ENCODE measurements at regions not wholly inside any gene's neighbourhood (a gene's known extent, or its start where the extent isn't known, plus 50 kb on each side); places are given as distances from the start of the nearest gene placed in this dataset.

DNA sequence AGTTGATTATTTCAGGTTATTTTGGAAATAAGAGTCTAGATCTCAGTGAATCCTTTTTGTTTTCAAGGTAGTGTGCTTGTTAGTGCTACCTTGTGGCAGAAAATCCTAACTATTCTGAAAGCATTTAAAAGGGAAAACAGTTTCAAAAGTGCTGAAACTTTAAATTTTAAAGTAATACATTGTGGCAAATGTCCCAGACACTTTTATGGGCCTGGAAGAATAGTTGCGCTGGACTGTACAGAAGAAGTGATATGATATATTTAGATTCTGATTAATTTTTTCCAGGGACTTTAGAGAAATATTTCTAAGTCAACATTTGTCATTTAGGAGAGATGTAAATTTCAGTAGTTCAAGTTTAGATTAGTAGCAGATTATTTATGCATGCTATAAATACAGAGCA, 96.7 kb upstream of the BMP5 start:
- H3K4me1 ChIP-seq (ENCODE audit: low read length): no peaks in the 10 kb centered on the region
- H3K9me3 ChIP-seq (ENCODE audit: insufficient read depth, low read length): no peaks in the 10 kb centered on the region
- no peaks in the 10 kb centered on the region for H3K79me2 ChIP-seq (ENCODE audit: low read length)
- H4K20me1 ChIP-seq (ENCODE audit: insufficient read depth, low read length): no peaks in the 10 kb centered on the region
- H3K4me3 ChIP-seq (ENCODE audit: low read length): no peak overlapping the region
- no peaks in the 10 kb centered on the region for H3K36me3 ChIP-seq (replicated peaks; ENCODE audit: low read depth, low read length)
- H3K27ac ChIP-seq (ENCODE audit: low read length): no peak overlapping the region
- no peak for TF ChIP-seq EZH2phosphoT487 (IDR thresholded peaks at IDR 0.05; ENCODE audit: low read depth)
- TF ChIP-seq, protein P1, sequence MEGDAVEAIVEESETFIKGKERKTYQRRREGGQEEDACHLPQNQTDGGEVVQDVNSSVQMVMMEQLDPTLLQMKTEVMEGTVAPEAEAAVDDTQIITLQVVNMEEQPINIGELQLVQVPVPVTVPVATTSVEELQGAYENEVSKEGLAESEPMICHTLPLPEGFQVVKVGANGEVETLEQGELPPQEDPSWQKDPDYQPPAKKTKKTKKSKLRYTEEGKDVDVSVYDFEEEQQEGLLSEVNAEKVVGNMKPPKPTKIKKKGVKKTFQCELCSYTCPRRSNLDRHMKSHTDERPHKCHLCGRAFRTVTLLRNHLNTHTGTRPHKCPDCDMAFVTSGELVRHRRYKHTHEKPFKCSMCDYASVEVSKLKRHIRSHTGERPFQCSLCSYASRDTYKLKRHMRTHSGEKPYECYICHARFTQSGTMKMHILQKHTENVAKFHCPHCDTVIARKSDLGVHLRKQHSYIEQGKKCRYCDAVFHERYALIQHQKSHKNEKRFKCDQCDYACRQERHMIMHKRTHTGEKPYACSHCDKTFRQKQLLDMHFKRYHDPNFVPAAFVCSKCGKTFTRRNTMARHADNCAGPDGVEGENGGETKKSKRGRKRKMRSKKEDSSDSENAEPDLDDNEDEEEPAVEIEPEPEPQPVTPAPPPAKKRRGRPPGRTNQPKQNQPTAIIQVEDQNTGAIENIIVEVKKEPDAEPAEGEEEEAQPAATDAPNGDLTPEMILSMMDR (IDR thresholded peaks at IDR 0.05; ENCODE audit: low read depth, low read length): no peak
- H3K4me2 ChIP-seq (ENCODE audit: low read length): no peak overlapping the region
- no peak overlapping the region for H3K9ac ChIP-seq (ENCODE audit: low read length)
- no peaks in the 10 kb centered on the region for H3K27me3 ChIP-seq (ENCODE audit: low read depth, low read length)
- no peak overlapping the region for H2AFZ ChIP-seq (ENCODE audit: low read depth, low read length)

DNA sequence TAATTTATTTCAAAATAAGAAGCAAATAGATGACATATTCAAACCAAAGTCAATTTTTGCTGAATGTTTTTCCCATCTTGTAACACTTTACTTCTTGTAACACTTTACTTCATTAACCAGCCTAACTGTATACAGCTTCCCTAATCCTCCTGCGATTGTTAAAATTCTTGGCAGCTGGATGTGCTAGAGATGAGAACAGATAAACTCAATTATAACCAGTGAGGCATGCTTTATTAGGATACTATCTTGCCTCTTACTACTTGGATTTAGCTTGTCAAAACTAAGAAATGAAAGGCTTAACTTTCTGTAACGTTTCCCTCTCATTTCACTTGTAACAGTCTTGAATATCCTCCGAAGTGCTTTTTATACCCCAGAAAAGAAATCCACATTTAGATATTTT, 94.1 kb upstream of the BMP5 start:
- H3K4me2 ChIP-seq (ENCODE audit: low read length): no peak overlapping the region
- H3K4me3 ChIP-seq (ENCODE audit: low read length): no peak overlapping the region
- no peak overlapping the region for H3K9ac ChIP-seq (ENCODE audit: low read length)
- H3K27ac ChIP-seq (ENCODE audit: low read length): no peak overlapping the region
- TF ChIP-seq, protein P1 (IDR thresholded peaks at IDR 0.05; ENCODE audit: low read depth, low read length): no peak
- TF ChIP-seq EZH2phosphoT487 (IDR thresholded peaks at IDR 0.05; ENCODE audit: low read depth): no peak
- H3K79me2 ChIP-seq (ENCODE audit: low read length): no peaks in the 10 kb centered on the region
- H3K4me1 ChIP-seq (ENCODE audit: low read length): no peaks in the 10 kb centered on the region
- H4K20me1 ChIP-seq (ENCODE audit: insufficient read depth, low read length): no peaks in the 10 kb centered on the region
- no peaks in the 10 kb centered on the region for H3K9me3 ChIP-seq (ENCODE audit: insufficient read depth, low read length)
- H3K36me3 ChIP-seq (replicated peaks; ENCODE audit: low read depth, low read length): no peaks in the 10 kb centered on the region
- H3K27me3 ChIP-seq (ENCODE audit: low read depth, low read length): no peaks in the 10 kb centered on the region
- no peak overlapping the region for H2AFZ ChIP-seq (ENCODE audit: low read depth, low read length)

DNA sequence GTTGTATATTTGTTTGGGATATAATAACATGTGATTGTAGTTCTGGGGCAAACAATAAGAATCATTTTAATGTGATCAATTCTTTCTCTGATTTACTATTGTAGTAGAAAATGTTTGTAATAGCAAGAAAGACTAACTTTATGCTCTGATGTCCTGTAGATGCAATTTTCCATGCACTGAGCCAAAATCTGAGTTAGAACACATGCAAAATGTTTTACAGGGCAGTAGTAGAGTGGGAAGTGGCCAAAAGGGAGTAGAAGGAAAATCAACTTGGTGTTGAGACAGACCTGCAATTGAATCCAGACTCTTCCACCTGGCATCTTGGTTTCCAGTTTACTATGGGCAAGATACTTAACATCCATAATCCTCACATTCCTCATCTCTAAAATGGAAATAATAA, 93.5 kb upstream of the BMP5 start:
- no peak overlapping the region for H3K4me3 ChIP-seq (ENCODE audit: low read length)
- H3K79me2 ChIP-seq (ENCODE audit: low read length): no peaks in the 10 kb centered on the region
- TF ChIP-seq, protein P1 (IDR thresholded peaks at IDR 0.05; ENCODE audit: low read depth, low read length): no peak
- no peak for TF ChIP-seq EZH2phosphoT487 (IDR thresholded peaks at IDR 0.05; ENCODE audit: low read depth)
- no peak overlapping the region for H3K27ac ChIP-seq (ENCODE audit: low read length)
- no peak overlapping the region for H3K4me2 ChIP-seq (ENCODE audit: low read length)
- no peaks in the 10 kb centered on the region for H4K20me1 ChIP-seq (ENCODE audit: insufficient read depth, low read length)
- H3K9me3 ChIP-seq (ENCODE audit: insufficient read depth, low read length): no peaks in the 10 kb centered on the region
- no peak overlapping the region for H3K9ac ChIP-seq (ENCODE audit: low read length)
- no peak overlapping the region for H2AFZ ChIP-seq (ENCODE audit: low read depth, low read length)
- H3K27me3 ChIP-seq (ENCODE audit: low read depth, low read length): no peaks in the 10 kb centered on the region
- no peaks in the 10 kb centered on the region for H3K36me3 ChIP-seq (replicated peaks; ENCODE audit: low read depth, low read length)
- no peaks in the 10 kb centered on the region for H3K4me1 ChIP-seq (ENCODE audit: low read length)

DNA sequence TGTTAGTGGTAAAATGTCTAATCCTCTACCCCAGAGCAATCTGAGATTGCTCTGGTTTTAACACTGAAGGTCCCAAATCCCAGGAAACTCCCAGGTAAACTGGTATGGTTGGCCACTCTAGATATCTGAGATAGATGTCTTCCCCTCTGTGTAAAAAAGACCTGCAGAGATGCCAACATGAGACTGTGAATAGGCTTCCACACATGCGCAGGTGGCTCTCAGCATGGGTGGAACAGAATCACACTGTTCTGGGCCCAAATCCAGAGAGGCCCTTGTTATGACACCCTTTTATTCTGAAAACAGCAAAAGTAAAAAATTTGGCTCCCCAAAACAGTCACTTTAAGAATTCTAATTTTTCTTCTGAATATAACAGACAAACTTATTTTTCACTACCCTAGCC, 88.7 kb upstream of the BMP5 start:
- no peaks in the 10 kb centered on the region for H4K20me1 ChIP-seq (ENCODE audit: insufficient read depth, low read length)
- no peaks in the 10 kb centered on the region for H3K4me1 ChIP-seq (ENCODE audit: low read length)
- TF ChIP-seq, protein P1 (IDR thresholded peaks at IDR 0.05; ENCODE audit: low read depth, low read length): no peak
- no peak for TF ChIP-seq EZH2phosphoT487 (IDR thresholded peaks at IDR 0.05; ENCODE audit: low read depth)
- 0 out of 2 replicates have a peak overlapping the region, but pooled peaks have one; percentile 18 for H2AFZ ChIP-seq (ENCODE audit: low read depth, low read length)
- no peaks in the 10 kb centered on the region for H3K36me3 ChIP-seq (replicated peaks; ENCODE audit: low read depth, low read length)
- H3K4me3 ChIP-seq (ENCODE audit: low read length): no peak overlapping the region
- no peaks in the 10 kb centered on the region for H3K9me3 ChIP-seq (ENCODE audit: insufficient read depth, low read length)
- no peak overlapping the region for H3K27ac ChIP-seq (ENCODE audit: low read length)
- H3K9ac ChIP-seq (ENCODE audit: low read length): no peak overlapping the region
- no peak overlapping the region for H3K4me2 ChIP-seq (ENCODE audit: low read length)
- H3K79me2 ChIP-seq (ENCODE audit: low read length): no peaks in the 10 kb centered on the region
- H3K27me3 ChIP-seq (ENCODE audit: low read depth, low read length): no peaks in the 10 kb centered on the region

Measured in OCI-LY3 (cell line).